Keratinocyte (primary cell): ENCODE measurements at regions not wholly inside any gene's neighbourhood (a gene's known extent, or its start where the extent isn't known, plus 50 kb on each side); places are given as distances from the start of the nearest gene placed in this dataset.

Experiments used
- DNase-seq: peaks from one replicate; pipeline ENCODE4 v3.0.0-alpha.2; 2011; ENCODE audit warnings: low read depth, missing footprints, low spot score
- FAIRE-seq: peaks from 2 replicates; lab custom pipeline; 2011; peaks lifted over from hg19 to GRCh38; lab: Jason Lieb, UNC
- H2AFZ ChIP-seq: 2 replicates; pipeline ENCODE4 v1.6.0; 2012; ENCODE audit warnings: low read length, control low read depth, inconsistent platforms; ENCODE audit not compliant: control insufficient read depth
- H3K27ac ChIP-seq: 2 replicates; pipeline ENCODE4 v1.5.1; 2011; ENCODE audit warnings: low read length; ENCODE audit not compliant: control insufficient read depth, insufficient read depth
- H3K27me3 ChIP-seq: 3 replicates; pipeline ENCODE4 v1.6.0; 2011; ENCODE audit warnings: low read length; ENCODE audit not compliant: control insufficient read depth, insufficient read depth; ENCODE audit errors: extremely low read depth
- H3K36me3 ChIP-seq, 2 experiments: 2 replicates in 1 of 2; 3 replicates in 1 of 2; pipeline ENCODE4 v1.5.1; 2011; ENCODE audit warnings: low read length in 2 of 2, mild to moderate bottlenecking in 1 of 2; ENCODE audit not compliant: control insufficient read depth in 2 of 2, insufficient read depth in 2 of 2; ENCODE audit errors: extremely low read depth in 1 of 2
- H3K4me1 ChIP-seq: 3 replicates; pipeline ENCODE4 v1.5.1; 2011; ENCODE audit warnings: low read length; ENCODE audit not compliant: control insufficient read depth, insufficient read depth; ENCODE audit errors: extremely low read depth
- H3K4me2 ChIP-seq: 3 replicates; pipeline ENCODE4 v1.6.0; 2011; ENCODE audit warnings: low read depth, low read length; ENCODE audit not compliant: control insufficient read depth, insufficient read depth; ENCODE audit errors: extremely low read depth
- H3K4me3 ChIP-seq, 3 experiments: fragments of 200-600 bp in 1 of 3; sonication (generic) in 1 of 3; 2 replicates in 2 of 3; 3 replicates in 1 of 3; pipeline ENCODE4 v1.5.1; 2011 to 2016; ENCODE audit warnings: low read length in 3 of 3, mild to moderate bottlenecking in 3 of 3, control low read depth in 2 of 3, inconsistent platforms in 1 of 3, low read depth in 1 of 3, mixed read lengths in 1 of 3, mixed run types in 1 of 3, moderate library complexity in 1 of 3; ENCODE audit not compliant: control insufficient read depth in 2 of 3, insufficient read depth in 2 of 3; ENCODE audit errors: extremely low read depth in 1 of 3
- H3K79me2 ChIP-seq: 2 replicates; pipeline ENCODE4 v1.6.0; 2012; ENCODE audit warnings: low read length; ENCODE audit not compliant: control insufficient read depth, insufficient read depth
- H3K9ac ChIP-seq: 3 replicates; pipeline ENCODE4 v1.6.0; 2011; ENCODE audit warnings: low read length; ENCODE audit not compliant: control insufficient read depth, insufficient read depth; ENCODE audit errors: extremely low read depth
- H3K9me1 ChIP-seq: 3 replicates; pipeline ENCODE4 v1.6.0; 2011; ENCODE audit warnings: low read length; ENCODE audit not compliant: control insufficient read depth, insufficient read depth; ENCODE audit errors: extremely low read depth
- H3K9me3 ChIP-seq: 2 replicates; pipeline ENCODE4 v1.5.1; 2012; ENCODE audit warnings: low read depth, low read length; ENCODE audit not compliant: control insufficient read depth
- H4K20me1 ChIP-seq: 3 replicates; pipeline ENCODE4 v1.6.0; 2011; ENCODE audit warnings: low read length; ENCODE audit not compliant: control insufficient read depth, insufficient read depth; ENCODE audit errors: extremely low read depth
- EZH2 ChIP-seq: IDR thresholded peaks from one replicate; pipeline ENCODE4 v1.6.1; 2012; ENCODE audit warnings: inconsistent platforms, mild to moderate bottlenecking, low read length, moderate library complexity
- dilution Hi-C: fragments of 300-500 bp; cut with MboI; formaldehyde crosslinking; loops from one replicate; pipeline ENCODE4 v1.7.0; 2020; ENCODE audit warnings: low sequenced_read_pairs; ENCODE audit not compliant: extremely low pct_ligation_motif_present
- TF ChIP-seq, protein P1 (sequence below), 3 experiments: IDR thresholded peaks in 1 of 3; conservative IDR thresholded peaks in 1 of 3; optimal IDR thresholded peaks in 1 of 3; 2 replicates in 2 of 3; 3 replicates in 1 of 3; pipeline versions ENCODE3 to v1.5.1; 2011; ENCODE audit warnings: low read length in 3 of 3, mild to moderate bottlenecking in 3 of 3, moderate library complexity in 2 of 3, control low read depth in 1 of 3, inconsistent platforms in 1 of 3; ENCODE audit not compliant: insufficient read depth in 2 of 3; ENCODE audit errors: extremely low read depth in 1 of 3

DNA sequence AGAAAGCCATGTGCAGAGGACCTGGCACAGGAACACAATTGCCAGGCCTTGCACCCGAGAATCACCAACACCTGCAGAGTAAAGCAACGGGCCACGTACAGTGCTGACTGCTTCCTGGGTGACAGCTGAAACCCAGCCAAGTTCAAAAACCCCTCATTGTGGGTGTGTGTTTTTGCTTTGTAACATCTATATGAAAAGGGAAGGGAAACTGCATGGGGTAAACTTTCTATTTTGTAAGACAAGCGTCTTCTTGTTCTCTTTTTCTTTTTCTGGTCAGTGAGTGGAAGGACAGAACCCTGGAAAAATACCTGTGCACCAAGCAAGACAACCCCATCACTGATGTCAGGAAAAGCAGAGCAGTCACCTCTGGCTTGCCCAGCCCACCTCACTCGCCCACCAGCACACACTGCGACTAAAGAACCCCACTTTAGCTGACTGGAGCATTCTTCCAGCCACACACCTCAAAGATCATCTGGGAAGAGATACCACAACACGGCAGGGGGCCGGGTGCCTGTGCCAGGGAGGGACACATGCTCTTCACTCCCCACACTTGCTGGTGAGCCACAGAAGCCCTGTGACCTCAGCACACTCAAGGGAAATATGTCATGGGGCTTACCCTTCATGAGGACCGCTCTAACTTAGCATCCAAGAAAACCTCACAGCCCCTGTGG, 172.3 kb downstream of the NDUFA12 start:
- Histone ChIP-seq H3K4me1 (no peaks in the 10 kb centered on the region), H3K4me3 (no peak overlapping the region), H3K27me3 (no peaks in the 10 kb centered on the region), H3K27ac (no peak overlapping the region), H3K9ac (no peak overlapping the region), H3K4me2 (no peak overlapping the region), H2AFZ (no peak overlapping the region), H3K9me1 (no peaks in the 10 kb centered on the region), H3K79me2 (no peaks in the 10 kb centered on the region), H4K20me1 (no peaks in the 10 kb centered on the region), H3K36me3 (no peaks in the 10 kb centered on the region), H3K9me3 (no peaks in the 10 kb centered on the region)
- no peak for DNase-seq
- dilution Hi-C loops, result no loop called here
- FAIRE-seq, result no peak
- TF ChIP-seq, protein P1, sequence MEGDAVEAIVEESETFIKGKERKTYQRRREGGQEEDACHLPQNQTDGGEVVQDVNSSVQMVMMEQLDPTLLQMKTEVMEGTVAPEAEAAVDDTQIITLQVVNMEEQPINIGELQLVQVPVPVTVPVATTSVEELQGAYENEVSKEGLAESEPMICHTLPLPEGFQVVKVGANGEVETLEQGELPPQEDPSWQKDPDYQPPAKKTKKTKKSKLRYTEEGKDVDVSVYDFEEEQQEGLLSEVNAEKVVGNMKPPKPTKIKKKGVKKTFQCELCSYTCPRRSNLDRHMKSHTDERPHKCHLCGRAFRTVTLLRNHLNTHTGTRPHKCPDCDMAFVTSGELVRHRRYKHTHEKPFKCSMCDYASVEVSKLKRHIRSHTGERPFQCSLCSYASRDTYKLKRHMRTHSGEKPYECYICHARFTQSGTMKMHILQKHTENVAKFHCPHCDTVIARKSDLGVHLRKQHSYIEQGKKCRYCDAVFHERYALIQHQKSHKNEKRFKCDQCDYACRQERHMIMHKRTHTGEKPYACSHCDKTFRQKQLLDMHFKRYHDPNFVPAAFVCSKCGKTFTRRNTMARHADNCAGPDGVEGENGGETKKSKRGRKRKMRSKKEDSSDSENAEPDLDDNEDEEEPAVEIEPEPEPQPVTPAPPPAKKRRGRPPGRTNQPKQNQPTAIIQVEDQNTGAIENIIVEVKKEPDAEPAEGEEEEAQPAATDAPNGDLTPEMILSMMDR (optimal IDR thresholded peaks at IDR 0.05 in 1 of 3, IDR thresholded peaks at IDR 0.05 in 1 of 3, conservative IDR thresholded peaks at IDR 0.05 in 1 of 3; ENCODE audit: extremely low read depth in 1 of 3, insufficient read depth in 2 of 3, low read length in 3 of 3), result no peak
- TF ChIP-seq EZH2, result no peak

DNA sequence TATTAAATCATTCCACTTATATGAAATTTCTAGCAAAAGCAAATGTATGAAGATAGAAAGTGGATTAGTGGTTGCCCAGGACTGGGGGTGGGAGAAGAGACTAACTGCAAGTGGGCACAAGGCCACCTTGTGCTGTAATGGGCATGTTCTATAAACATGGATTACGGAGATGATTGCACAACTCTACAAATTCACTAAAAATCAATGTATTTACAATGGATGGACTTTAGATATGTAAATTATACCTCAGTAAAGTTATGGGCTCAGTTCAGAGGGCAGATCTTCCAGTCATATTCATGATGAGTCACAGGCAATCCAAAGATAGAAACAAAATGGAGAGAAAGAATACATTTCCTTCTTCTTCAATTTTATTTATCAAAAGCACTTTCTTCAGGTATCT, 173.9 kb downstream of the NDUFA12 start:
- H3K9me3 ChIP-seq, result no peaks in the 10 kb centered on the region
- dilution Hi-C loops, result no loop called here
- H3K9me1 ChIP-seq, result no peaks in the 10 kb centered on the region
- H4K20me1 ChIP-seq, result no peaks in the 10 kb centered on the region
- H3K36me3 ChIP-seq, result no peaks in the 10 kb centered on the region
- H3K27me3 ChIP-seq, result no peaks in the 10 kb centered on the region
- no peak overlapping the region for H3K9ac ChIP-seq
- no peaks in the 10 kb centered on the region for H3K4me1 ChIP-seq
- DNase-seq, result no peak
- no peak overlapping the region for H3K4me3 ChIP-seq
- no peak for TF ChIP-seq EZH2
- TF ChIP-seq, protein P1 (optimal IDR thresholded peaks at IDR 0.05 in 1 of 3, IDR thresholded peaks at IDR 0.05 in 1 of 3, conservative IDR thresholded peaks at IDR 0.05 in 1 of 3; ENCODE audit: extremely low read depth in 1 of 3, insufficient read depth in 2 of 3, low read length in 3 of 3), result no peak
- no peak overlapping the region for H2AFZ ChIP-seq
- no peak overlapping the region for H3K4me2 ChIP-seq
- FAIRE-seq, result no peak
- no peak overlapping the region for H3K27ac ChIP-seq
- no peaks in the 10 kb centered on the region for H3K79me2 ChIP-seq
